Activated T-cell treated with anti-CD3 and anti-CD28 coated beads, Interleukin-2, amount 50 U/mL, for 48 hours (primary cell): ENCODE measurements at regions not wholly inside any gene's neighbourhood (a gene's known extent, or its start where the extent isn't known, plus 50 kb on each side); places are given as distances from the start of the nearest gene placed in this dataset.
A peak's percentile ranks its signal among the peaks of the same experiment; 100 is the strongest.

Source experiments
- DNase-seq, 2 experiments: peaks; one replicate each; pipeline ENCODE4 v3.0.0-alpha.2; 2020

- no peak for DNase-seq
Observed at GRCh38 chr10:128222332-128222849, 96.2 kb upstream of the MKI67 start.

GRCh38 chr10:128230401-128230800 is 104.2 kb upstream of the MKI67 start:
- no peak for DNase-seq

GRCh38 chr10:128233422-128233821 is 107.2 kb upstream of the MKI67 start:
- DNase-seq = no peak

GRCh38 chr10:128237710-128238109 is 111.5 kb upstream of the MKI67 start:
- no peak for DNase-seq

- no peak for DNase-seq
Observed at GRCh38 chr10:128241023-128241422, 114.8 kb upstream of the MKI67 start.

GRCh38 chr10:128242641-128243040 is 116.4 kb upstream of the MKI67 start:
- DNase-seq = no peak

- no peak for DNase-seq
Observed at GRCh38 chr10:128245026-128245425, 118.8 kb upstream of the MKI67 start.

- no peak for DNase-seq
Observed at GRCh38 chr10:128247576-128247975, 121.4 kb upstream of the MKI67 start.

- no peak for DNase-seq
Observed at GRCh38 chr10:128254476-128254875, 128.3 kb upstream of the MKI67 start.

GRCh38 chr10:128257428-128257827 is 131.2 kb upstream of the MKI67 start:
- DNase-seq = no peak

GRCh38 chr10:128258421-128258976 is 132.3 kb upstream of the MKI67 start:
- DNase-seq = no peak

- peak; percentile 66 to 72 for DNase-seq
Observed at GRCh38 chr10:128263891-128264688, 137.9 kb upstream of the MKI67 start.

GRCh38 chr10:128265596-128265995 is 139.4 kb upstream of the MKI67 start:
- DNase-seq = no peak

GRCh38 chr10:128267581-128267980 is 141.4 kb upstream of the MKI67 start:
- DNase-seq = no peak

GRCh38 chr10:128268015-128268722 is 141.9 kb upstream of the MKI67 start:
- peak; percentile 34 to 44 for DNase-seq

- DNase-seq = peak in 1 of 2 experiments; percentile 25
Observed at GRCh38 chr10:128274938-128275337, 148.7 kb upstream of the MKI67 start.

GRCh38 chr10:128275388-128276177 is 149.4 kb upstream of the MKI67 start:
- peak in 1 of 2 experiments; percentile 21 for DNase-seq

- DNase-seq = no peak
Observed at GRCh38 chr10:128277267-128277840, 151.1 kb upstream of the MKI67 start.

GRCh38 chr10:128278362-128278761 is 152.1 kb upstream of the MKI67 start:
- no peak for DNase-seq

- DNase-seq = no peak
Observed at GRCh38 chr10:128280271-128280670, 154.0 kb upstream of the MKI67 start.

- DNase-seq = no peak
Observed at GRCh38 chr10:128281343-128281742, 155.1 kb upstream of the MKI67 start.

GRCh38 chr10:128281861-128282260 is 155.6 kb upstream of the MKI67 start:
- no peak for DNase-seq
